Endothelial cell of umbilical vein (primary cell): ENCODE measurements at regions not wholly inside any gene's neighbourhood (a gene's known extent, or its start where the extent isn't known, plus 50 kb on each side); places are given as distances from the start of the nearest gene placed in this dataset.

Experiments
- BruUV-seq: library from RNA; stranded (reverse); fragments of 400-500 nt; replicated peaks from 2 replicates; lab custom pipeline; 2021; lab: Mats Ljungman, UMichigan
- CTCF ChIA-PET: fragments of 300-600, 350-600 bp; sonication (Branson Sonifier 250); formaldehyde crosslinking; loops from one replicate; lab custom pipeline; 2021; ENCODE audit warnings: antibody characterized with exemption, inconsistent platforms; lab: Charles Lee
- POLR2A ChIA-PET: fragments of 300-600, 350-600 bp; sonication (Branson Sonifier 250); formaldehyde crosslinking; loops from one replicate; lab custom pipeline; 2021; ENCODE audit warnings: antibody characterized with exemption, inconsistent platforms; lab: Charles Lee
- DNase-seq: peaks from one replicate; pipeline ENCODE4 v3.0.0-alpha.2; 2011; ENCODE audit warnings: low read depth, low spot score
- FAIRE-seq: peaks from 2 replicates; lab custom pipeline; 2011; peaks lifted over from hg19 to GRCh38; lab: Jason Lieb, UNC
- H2AFZ ChIP-seq: 2 replicates; pipeline ENCODE4 v1.6.0; 2012; ENCODE audit warnings: low read depth, low read length, control low read depth, inconsistent platforms
- H3K27ac ChIP-seq: 2 replicates; pipeline ENCODE4 v1.5.1; 2011; ENCODE audit warnings: low read depth, mild to moderate bottlenecking, control low read depth, low read length, moderate library complexity; ENCODE audit not compliant: insufficient read depth
- H3K27me3 ChIP-seq, 2 experiments: 2 replicates each; pipeline versions ENCODE4 v1.6.0 to v1.6.1; 2011; ENCODE audit warnings: low read length in 2 of 2, mixed read lengths in 1 of 2; ENCODE audit not compliant: control insufficient read depth in 2 of 2, insufficient read depth in 2 of 2
- H3K36me3 ChIP-seq, 2 experiments: 2 replicates in 1 of 2; 3 replicates in 1 of 2; pipeline ENCODE4 v1.5.1; 2011; ENCODE audit warnings: low read length in 2 of 2, mild to moderate bottlenecking in 1 of 2, moderate library complexity in 1 of 2; ENCODE audit not compliant: control insufficient read depth in 2 of 2, insufficient read depth in 2 of 2; ENCODE audit errors: extremely low read depth in 1 of 2
- H3K4me1 ChIP-seq: 3 replicates; pipeline ENCODE4 v1.5.1; 2011; ENCODE audit warnings: mild to moderate bottlenecking, low read length; ENCODE audit not compliant: control insufficient read depth, insufficient read depth; ENCODE audit errors: extremely low read depth
- H3K4me2 ChIP-seq: 2 replicates; pipeline ENCODE4 v1.6.1; 2011; ENCODE audit warnings: low read length, control low read depth, mixed read lengths; ENCODE audit not compliant: insufficient read depth
- H3K4me3 ChIP-seq, 3 experiments: fragments of 200-600 bp in 1 of 3; sonication (generic), shearing (Covaris generic) in 1 of 3; replicated peaks in 1 of 3; 2 replicates each; pipeline ENCODE4 v1.5.1; 2011 to 2016; ENCODE audit warnings: control low read depth in 3 of 3, low read length in 3 of 3, mild to moderate bottlenecking in 2 of 3, inconsistent platforms in 1 of 3, low read depth in 1 of 3, moderate library complexity in 1 of 3; ENCODE audit not compliant: insufficient read depth in 1 of 3
- H3K79me2 ChIP-seq: 2 replicates; pipeline ENCODE4 v1.6.0; 2012; ENCODE audit warnings: low read length, inconsistent platforms; ENCODE audit not compliant: control insufficient read depth, insufficient read depth
- H3K9ac ChIP-seq: replicated peaks from 2 replicates; pipeline ENCODE3; 2011; ENCODE audit warnings: low read length, control low read depth; ENCODE audit not compliant: insufficient read depth; ENCODE audit errors: extremely low read depth
- H3K9me1 ChIP-seq: replicated peaks from 3 replicates; pipeline ENCODE4 v1.6.0; 2011; ENCODE audit warnings: mild to moderate bottlenecking, low read length; ENCODE audit not compliant: control insufficient read depth, insufficient read depth; ENCODE audit errors: extremely low read depth
- H3K9me3 ChIP-seq: replicated peaks from 2 replicates; pipeline ENCODE4 v1.5.1; 2012; ENCODE audit warnings: low read length, inconsistent platforms; ENCODE audit not compliant: control insufficient read depth, insufficient read depth
- H4K20me1 ChIP-seq: replicated peaks from 2 replicates; pipeline ENCODE3; 2011; ENCODE audit warnings: mild to moderate bottlenecking, low read length; ENCODE audit not compliant: control insufficient read depth, insufficient read depth; ENCODE audit errors: extremely low read depth
- EZH2 ChIP-seq: IDR thresholded peaks from 2 replicates; pipeline ENCODE4 v1.6.1; 2012; ENCODE audit warnings: borderline replicate concordance, low read depth, mild to moderate bottlenecking, moderate library complexity, low read length, inconsistent platforms; ENCODE audit not compliant: severe bottlenecking
- FOS ChIP-seq: IDR thresholded peaks from 2 replicates; pipeline ENCODE4 v1.6.1; 2011; ENCODE audit warnings: mild to moderate bottlenecking, low read length, moderate library complexity, borderline replicate concordance; ENCODE audit not compliant: insufficient read depth
- GATA2 ChIP-seq: IDR thresholded peaks from 2 replicates; pipeline ENCODE4 v1.7.0; 2011; ENCODE audit warnings: low read depth, mild to moderate bottlenecking, moderate library complexity, mixed read lengths, low read length; ENCODE audit not compliant: insufficient read length, insufficient read depth
- JUN ChIP-seq: IDR thresholded peaks from 2 replicates; pipeline ENCODE4 v1.6.1; 2011; ENCODE audit warnings: borderline replicate concordance, low read depth; ENCODE audit not compliant: insufficient read length, insufficient read depth
- MYC ChIP-seq: IDR thresholded peaks from one replicate; pipeline ENCODE4 v1.6.1; 2011; ENCODE audit warnings: mild to moderate bottlenecking, low read depth, low read length
- POLR2A ChIP-seq: IDR thresholded peaks from 2 replicates; pipeline ENCODE4 v1.6.1; 2012; ENCODE audit warnings: low read depth, mild to moderate bottlenecking, control low read depth, low read length
- POLR2AphosphoS5 ChIP-seq: IDR thresholded peaks from 2 replicates; pipeline ENCODE4 v1.6.1; 2012; ENCODE audit warnings: low read depth, mild to moderate bottlenecking, control low read depth, low read length, moderate library complexity; ENCODE audit not compliant: insufficient read depth
- dilution Hi-C: fragments of 300-500 bp; cut with MboI; formaldehyde crosslinking; loops from one replicate; pipeline ENCODE4 v1.15.0; 2019; ENCODE audit warnings: low sequenced_read_pairs; ENCODE audit not compliant: extremely low pct_ligation_motif_present
- intact Hi-C: fragments of 100-400 bp; cut with micrococcal nuclease; formaldehyde crosslinking; loops from one replicate; pipeline ENCODE4 v1.10.0; 2022
- TF ChIP-seq, protein P1 (sequence below), 2 donors: IDR thresholded peaks; 1 replicate in 1 of 2; 2 replicates in 1 of 2; pipeline ENCODE4 v1.5.1; 2011; ENCODE audit warnings: low read length in 2 of 2, mild to moderate bottlenecking in 2 of 2, moderate library complexity in 2 of 2, control low read depth in 1 of 2, inconsistent platforms in 1 of 2, low read depth in 1 of 2; ENCODE audit not compliant: insufficient read depth in 1 of 2; ENCODE audit errors: extremely low read depth in 1 of 2
- TF ChIP-seq, protein P2 (sequence below): IDR thresholded peaks from 2 replicates; pipeline ENCODE4 v1.6.1; 2011; ENCODE audit not compliant: insufficient read depth, insufficient read length

DNA sequence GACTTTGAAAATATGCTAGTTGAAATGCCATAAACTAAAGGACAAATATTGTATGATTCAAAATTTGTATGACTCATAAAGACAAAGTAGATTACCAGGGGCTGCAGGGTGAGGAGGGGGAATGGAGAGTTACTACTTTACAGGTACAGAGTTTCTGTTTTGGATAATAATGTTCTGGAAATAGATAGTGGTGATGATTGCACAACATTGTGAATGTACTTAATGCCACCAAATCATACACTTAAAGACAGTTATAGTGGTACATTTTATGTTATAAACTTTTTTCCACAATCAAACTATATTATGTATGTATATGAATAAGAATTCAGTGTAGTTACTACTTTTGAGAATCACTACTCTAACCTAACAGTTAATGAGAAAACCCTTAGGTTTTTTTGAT is 368.1 kb downstream of the ZFHX3 start:
- Histone ChIP-seq H3K4me2 (no peak overlapping the region), H3K9me1 (no peaks in the 10 kb centered on the region), H3K9me3 (no peaks in the 10 kb centered on the region), H3K79me2 (no peaks in the 10 kb centered on the region), H3K36me3 (no peaks in the 10 kb centered on the region), H3K27me3 (no peaks in the 10 kb centered on the region), H3K4me3 (no peak overlapping the region), H2AFZ (no peak overlapping the region), H3K27ac (no peak overlapping the region), H3K9ac (no peak overlapping the region), H4K20me1 (no peaks in the 10 kb centered on the region), H3K4me1 (no peaks in the 10 kb centered on the region)
- BruUV-seq = no TSS peak
- intact Hi-C loops (no loop called here), dilution Hi-C loops (no loop called here)
- CTCF ChIA-PET = no interaction called here
- TF ChIP-seq JUN (no peak), FOS (no peak), EZH2 (no peak), POLR2A (no peak), GATA2 (no peak), MYC (no peak), POLR2AphosphoS5 (no peak)
- TF ChIP-seq, protein P1, sequence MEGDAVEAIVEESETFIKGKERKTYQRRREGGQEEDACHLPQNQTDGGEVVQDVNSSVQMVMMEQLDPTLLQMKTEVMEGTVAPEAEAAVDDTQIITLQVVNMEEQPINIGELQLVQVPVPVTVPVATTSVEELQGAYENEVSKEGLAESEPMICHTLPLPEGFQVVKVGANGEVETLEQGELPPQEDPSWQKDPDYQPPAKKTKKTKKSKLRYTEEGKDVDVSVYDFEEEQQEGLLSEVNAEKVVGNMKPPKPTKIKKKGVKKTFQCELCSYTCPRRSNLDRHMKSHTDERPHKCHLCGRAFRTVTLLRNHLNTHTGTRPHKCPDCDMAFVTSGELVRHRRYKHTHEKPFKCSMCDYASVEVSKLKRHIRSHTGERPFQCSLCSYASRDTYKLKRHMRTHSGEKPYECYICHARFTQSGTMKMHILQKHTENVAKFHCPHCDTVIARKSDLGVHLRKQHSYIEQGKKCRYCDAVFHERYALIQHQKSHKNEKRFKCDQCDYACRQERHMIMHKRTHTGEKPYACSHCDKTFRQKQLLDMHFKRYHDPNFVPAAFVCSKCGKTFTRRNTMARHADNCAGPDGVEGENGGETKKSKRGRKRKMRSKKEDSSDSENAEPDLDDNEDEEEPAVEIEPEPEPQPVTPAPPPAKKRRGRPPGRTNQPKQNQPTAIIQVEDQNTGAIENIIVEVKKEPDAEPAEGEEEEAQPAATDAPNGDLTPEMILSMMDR (IDR thresholded peaks at IDR 0.05; ENCODE audit: extremely low read depth in 1 of 2, insufficient read depth in 1 of 2, low read depth in 1 of 2, low read length in 2 of 2) = no peak
- TF ChIP-seq, protein P2, sequence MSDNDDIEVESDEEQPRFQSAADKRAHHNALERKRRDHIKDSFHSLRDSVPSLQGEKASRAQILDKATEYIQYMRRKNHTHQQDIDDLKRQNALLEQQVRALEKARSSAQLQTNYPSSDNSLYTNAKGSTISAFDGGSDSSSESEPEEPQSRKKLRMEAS = no peak
- no peak for FAIRE-seq
- POLR2A ChIA-PET = no interaction called here
- DNase-seq = no peak
